GM12892 (cell line): ENCODE measurements at regions not wholly inside any gene's neighbourhood (a gene's known extent, or its start where the extent isn't known, plus 50 kb on each side); places are given as distances from the start of the nearest gene placed in this dataset.

ENCODE experiments used
- DNase-seq: peaks from one replicate; pipeline ENCODE4 v3.0.0; 2011; ENCODE audit not compliant: insufficient read length
- FAIRE-seq: peaks from 2 replicates; lab custom pipeline; 2011; peaks lifted over from hg19 to GRCh38; lab: Jason Lieb, UNC
- POLR2A ChIP-seq: IDR thresholded peaks from 2 replicates; pipeline ENCODE4 v1.6.1; 2011; ENCODE audit warnings: low read depth, low read length, control low read depth
- POLR2AphosphoS5 ChIP-seq: IDR thresholded peaks from 2 replicates; pipeline ENCODE4 v1.6.1; 2011; ENCODE audit warnings: low read depth, low read length, control low read depth
- TAF1 ChIP-seq: IDR thresholded peaks from 2 replicates; pipeline ENCODE4 v1.6.1; 2011; ENCODE audit warnings: low read depth, mild to moderate bottlenecking, control low read depth, low read length, borderline replicate concordance

- DNase-seq (no peak), FAIRE-seq (no peak)
- TF ChIP-seq POLR2A (no peak), TAF1 (no peak), POLR2AphosphoS5 (no peak)
Measured at GRCh38 chr11:98185245-98185644, 835.5 kb upstream of the CNTN5 start.

- DNase-seq, result no peak
- FAIRE-seq, result no peak
Measured at GRCh38 chr11:98194611-98195010, 826.1 kb upstream of the CNTN5 start.

DNA sequence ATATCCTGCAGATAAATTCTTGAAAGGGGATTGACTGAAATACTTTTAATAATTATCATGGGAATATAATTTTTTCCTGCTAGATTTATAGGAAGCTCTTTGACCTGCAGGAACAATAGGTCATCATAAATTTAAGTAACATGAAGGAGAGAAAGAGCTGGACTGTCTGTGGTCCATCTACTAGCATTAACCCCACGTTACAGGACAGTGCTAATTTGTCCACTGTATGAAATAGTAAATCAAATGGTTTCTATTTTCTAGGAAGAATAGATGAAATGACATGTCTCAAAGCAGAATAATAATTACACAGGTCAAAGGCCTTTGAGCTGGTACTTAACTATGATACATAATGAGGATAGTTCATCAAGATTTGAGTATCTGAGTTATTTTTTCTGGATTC lies 825.4 kb upstream of the CNTN5 start:
- FAIRE-seq, result no peak

More at GRCh38 chr11:98194611-98195010, 826.1 kb upstream of the CNTN5 start:
- TF ChIP-seq POLR2AphosphoS5, result no peak
- TF ChIP-seq TAF1, result no peak
- no peak for TF ChIP-seq POLR2A

DNA sequence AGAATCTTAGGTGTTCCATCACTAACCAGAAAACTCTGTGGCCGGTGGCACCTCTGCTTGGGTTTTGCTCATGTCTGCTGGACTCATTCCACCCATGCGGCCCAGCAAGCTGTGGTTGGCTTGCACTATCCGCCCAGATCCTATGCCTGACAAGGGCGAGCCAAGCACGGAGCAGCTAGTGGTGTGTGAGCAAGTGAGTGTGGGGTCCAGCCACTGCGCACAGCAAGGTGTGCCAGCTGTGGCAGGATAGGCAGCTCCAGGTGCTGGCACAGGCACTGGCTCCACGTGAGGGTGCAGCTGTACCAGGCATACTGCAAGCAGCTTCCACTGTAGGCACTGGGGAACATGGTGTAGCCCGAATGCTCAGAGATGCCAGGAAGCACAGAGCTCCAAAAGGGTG lies 813.7 kb upstream of the CNTN5 start:
- TF ChIP-seq POLR2A (no peak), TAF1 (no peak)
- FAIRE-seq (no peak), DNase-seq (no peak)

More for the DNA sequence above, 825.4 kb upstream of the CNTN5 start:
- TF ChIP-seq TAF1, result no peak
- no peak for TF ChIP-seq POLR2AphosphoS5
- TF ChIP-seq POLR2A, result no peak
- DNase-seq, result no peak

GRCh38 chr11:98227278-98227677 lies 793.5 kb upstream of the CNTN5 start:
- FAIRE-seq, result no peak
- no peak for DNase-seq
- no peak for TF ChIP-seq POLR2A

GRCh38 chr11:98230678-98231077 lies 790.1 kb upstream of the CNTN5 start:
- TF ChIP-seq POLR2AphosphoS5 (no peak), POLR2A (no peak), TAF1 (no peak)
- DNase-seq, result no peak
- no peak for FAIRE-seq

GRCh38 chr11:98234698-98235097 lies 786.1 kb upstream of the CNTN5 start:
- no peak for DNase-seq
- FAIRE-seq, result no peak
- TF ChIP-seq POLR2A, result no peak
- TF ChIP-seq POLR2AphosphoS5, result no peak
- no peak for TF ChIP-seq TAF1

DNA sequence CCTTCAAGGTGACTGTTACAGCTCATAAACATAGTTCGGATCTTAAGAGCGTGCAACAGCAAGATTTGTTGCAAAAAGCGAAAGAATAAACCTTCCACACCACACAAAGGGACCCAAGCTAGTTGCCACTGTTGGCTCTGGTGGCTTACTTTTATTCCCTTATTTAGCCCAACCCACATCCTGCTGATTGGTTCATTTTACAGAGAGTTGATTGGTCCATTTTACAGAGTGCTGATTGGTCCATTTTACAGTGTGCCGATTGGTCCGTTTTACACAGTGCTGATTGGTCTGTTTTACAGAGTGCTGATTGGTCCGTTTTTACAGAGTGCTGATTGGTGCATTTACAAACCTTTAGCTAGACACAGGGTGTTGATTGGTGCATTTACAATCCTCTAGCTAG lies 776.9 kb upstream of the CNTN5 start:
- FAIRE-seq (no peak), DNase-seq (no peak)
- TF ChIP-seq TAF1, result no peak

DNA sequence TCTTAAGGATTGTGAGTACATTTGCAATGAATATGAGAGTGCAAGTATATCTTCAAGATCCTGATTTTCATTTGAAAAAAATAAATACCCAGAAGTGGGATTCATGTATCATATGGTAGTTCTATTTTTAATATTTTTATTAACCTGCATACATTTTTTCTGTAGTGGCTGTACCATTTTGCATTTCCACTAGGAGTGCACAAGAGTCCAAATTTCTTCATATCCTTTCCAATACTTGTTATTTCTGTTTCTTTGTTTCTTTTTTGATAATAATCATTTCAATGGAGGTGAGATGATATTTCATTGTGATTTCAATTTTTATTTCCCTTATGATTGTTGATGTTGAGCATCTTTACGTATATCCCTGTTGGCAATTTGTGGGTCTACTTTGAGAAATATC lies 759.8 kb upstream of the CNTN5 start:
- TF ChIP-seq POLR2A (no peak), POLR2AphosphoS5 (no peak), TAF1 (no peak)
- DNase-seq, result no peak
- FAIRE-seq, result no peak

DNA sequence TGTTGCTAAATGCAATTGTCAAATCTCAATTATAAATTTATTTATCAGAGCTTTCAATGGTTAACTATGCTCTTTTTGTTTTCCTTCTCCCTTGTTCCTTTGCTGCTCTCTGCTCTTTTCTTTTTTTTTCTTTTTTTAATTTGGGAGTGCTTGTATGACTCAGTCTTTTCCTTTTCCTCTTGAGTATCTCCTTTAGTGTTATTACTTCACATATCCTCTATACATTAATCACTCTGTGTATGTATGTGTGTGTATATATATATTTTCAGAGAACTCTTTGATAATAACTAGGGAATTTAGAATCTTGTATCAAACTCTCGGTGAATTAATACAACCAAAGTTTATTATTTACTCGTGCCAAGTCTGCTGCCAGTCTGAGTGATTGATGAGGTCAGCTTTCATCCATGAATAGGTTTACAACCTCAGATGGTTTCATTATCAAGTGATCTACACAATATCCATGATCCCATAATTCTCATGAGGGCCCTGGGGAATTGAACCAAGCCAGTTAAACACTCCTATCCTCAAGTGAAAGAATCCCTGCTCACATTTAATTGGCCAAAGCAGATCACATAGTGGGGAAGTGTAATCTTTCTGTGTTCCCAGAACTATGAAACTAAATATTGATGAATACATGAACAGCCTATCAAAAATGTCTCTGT lies 743.4 kb upstream of the CNTN5 start:
- no peak for DNase-seq
- no peak for FAIRE-seq
- no peak for TF ChIP-seq POLR2AphosphoS5
- TF ChIP-seq POLR2A, result no peak
- TF ChIP-seq TAF1, result no peak

- TF ChIP-seq TAF1 (no peak), POLR2AphosphoS5 (no peak), POLR2A (no peak)
- FAIRE-seq, result no peak
- DNase-seq, result no peak
Measured at GRCh38 chr11:98289617-98290263, 731.0 kb upstream of the CNTN5 start.

DNA sequence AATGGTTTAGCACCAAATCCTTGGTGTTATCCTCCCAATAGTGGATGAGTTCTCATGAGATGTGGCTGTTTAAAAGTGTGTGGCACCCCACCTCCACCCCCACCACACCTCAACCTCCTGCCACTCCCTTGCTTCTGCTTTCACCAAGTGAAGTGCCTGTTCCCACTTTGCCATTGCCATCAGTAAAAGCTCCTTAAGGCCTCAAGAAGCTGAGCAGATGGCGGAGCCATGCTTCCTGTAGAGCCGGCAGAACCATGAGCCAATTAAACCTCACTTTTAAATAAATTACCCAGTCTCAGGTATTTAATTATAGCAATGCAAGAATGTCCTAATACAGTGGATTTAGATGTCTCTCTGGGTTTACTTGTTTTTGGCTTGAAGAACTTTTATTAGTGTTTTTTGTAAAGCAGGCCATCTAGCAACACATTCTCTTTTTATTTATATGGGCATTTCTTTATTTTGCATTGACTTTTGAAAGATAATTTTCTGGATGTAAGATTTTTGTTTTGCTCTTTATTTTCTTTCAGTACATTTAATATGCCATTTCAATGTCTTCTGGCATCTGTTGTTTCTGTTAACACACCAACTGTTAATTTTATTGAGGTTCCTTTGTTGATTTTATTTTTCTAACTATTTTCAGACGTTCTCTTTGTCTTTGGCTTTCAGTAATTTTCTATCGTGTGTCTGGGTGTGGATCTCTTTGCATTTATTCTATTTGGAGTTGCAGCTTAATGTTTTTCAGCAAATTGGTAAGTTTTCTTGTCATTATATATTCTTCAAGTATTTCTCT lies 724.5 kb upstream of the CNTN5 start:
- no peak for TF ChIP-seq POLR2A
- TF ChIP-seq POLR2AphosphoS5, result no peak
- TF ChIP-seq TAF1, result no peak
- FAIRE-seq (no peak), DNase-seq (no peak)
